T-helper 1 cell (primary cell): ENCODE measurements at regions not wholly inside any gene's neighbourhood (a gene's known extent, or its start where the extent isn't known, plus 50 kb on each side); places are given as distances from the start of the nearest gene placed in this dataset.
"Not testable (repeated sequence)": the region's sequence is repeated elsewhere in the genome, so short reads cannot be mapped to it uniquely, and the experiment has no call there.

ENCODE experiments used
- DNase-seq, 5 donors: peaks; one replicate each; pipeline ENCODE4 v3.0.0-alpha.2; 2012 to 2020

- not testable (repeated sequence) for DNase-seq
Measured at GRCh38 chr13:21263909-21264308, 87.5 kb downstream of the MRPL57 start.

- not testable (repeated sequence) for DNase-seq
Measured at GRCh38 chr13:21268485-21268884, 92.0 kb downstream of the MRPL57 start.

- not testable (repeated sequence) for DNase-seq
Measured at GRCh38 chr13:21272439-21272838, 96.0 kb downstream of the MRPL57 start.

- DNase-seq = not testable (repeated sequence)
Measured at GRCh38 chr13:21274457-21274856, 98.0 kb downstream of the MRPL57 start.

GRCh38 chr13:21282065-21282464, 105.6 kb downstream of the MRPL57 start:
- no peak for DNase-seq

GRCh38 chr13:21287331-21287907, 111.0 kb downstream of the MRPL57 start:
- DNase-seq = no peak

GRCh38 chr13:21289475-21289874, 113.0 kb downstream of the MRPL57 start:
- no peak for DNase-seq

GRCh38 chr13:21290442-21291002, 114.1 kb downstream of the MRPL57 start:
- not testable (repeated sequence) for DNase-seq

GRCh38 chr13:21291840-21292239, 115.4 kb downstream of the MRPL57 start:
- no peak for DNase-seq

GRCh38 chr13:21296991-21297390, 120.5 kb downstream of the MRPL57 start:
- peak in 3 of 5 donors; percentile 15 to 53 (median 22) for DNase-seq

GRCh38 chr13:21297447-21297846, 121.0 kb downstream of the MRPL57 start:
- DNase-seq = no peak

- DNase-seq = peak; percentile 68 to 93 (median 73)
Measured at GRCh38 chr13:21297914-21298831, 121.7 kb downstream of the MRPL57 start.

GRCh38 chr13:21304256-21304655, 127.8 kb downstream of the MRPL57 start:
- no peak for DNase-seq

- DNase-seq = not testable (repeated sequence)
Measured at GRCh38 chr13:21306300-21307073, 130.0 kb downstream of the MRPL57 start.

GRCh38 chr13:21307158-21307557, 130.7 kb downstream of the MRPL57 start:
- DNase-seq = not testable (repeated sequence)

- no peak for DNase-seq
Measured at GRCh38 chr13:21308906-21309305, 132.4 kb downstream of the MRPL57 start.

GRCh38 chr13:21309542-21310172, 133.2 kb downstream of the MRPL57 start:
- no peak for DNase-seq

GRCh38 chr13:21310220-21310619, 133.8 kb downstream of the MRPL57 start:
- no peak for DNase-seq

GRCh38 chr13:21314976-21315375, 138.5 kb downstream of the MRPL57 start:
- DNase-seq = not testable (repeated sequence)

- no peak for DNase-seq
Measured at GRCh38 chr13:21316376-21316775, 139.9 kb downstream of the MRPL57 start.

- no peak for DNase-seq
Measured at GRCh38 chr13:21318891-21319532, 140.1 kb downstream of the ZDHHC20 start.
